NT2/D1 (cell line): ENCODE measurements at regions not wholly inside any gene's neighbourhood (a gene's known extent, or its start where the extent isn't known, plus 50 kb on each side); places are given as distances from the start of the nearest gene placed in this dataset.

Experiments used
- DNase-seq: peaks from one replicate; pipeline ENCODE4 v3.0.0-alpha.2; 2011; ENCODE audit warnings: low read depth, low spot score
- H3K27me3 ChIP-seq: 2 replicates; pipeline ENCODE4 v1.6.0; 2011; ENCODE audit warnings: mild to moderate bottlenecking; ENCODE audit not compliant: insufficient read length, insufficient read depth
- H3K36me3 ChIP-seq: 2 replicates; pipeline ENCODE4 v1.6.1; 2011; ENCODE audit warnings: mild to moderate bottlenecking, low read length, mixed read lengths; ENCODE audit not compliant: insufficient read depth, insufficient read length
- H3K4me1 ChIP-seq: 2 replicates; pipeline ENCODE4 v1.5.1; 2011; ENCODE audit not compliant: insufficient read depth, insufficient read length
- H3K4me3 ChIP-seq: 2 replicates; pipeline ENCODE4 v1.5.1; 2011; ENCODE audit warnings: low read depth; ENCODE audit not compliant: insufficient read length
- H3K9ac ChIP-seq: 2 replicates; pipeline ENCODE4 v1.6.0; 2011; ENCODE audit warnings: low read depth; ENCODE audit not compliant: insufficient read length
- H3K9me3 ChIP-seq: 2 replicates; pipeline ENCODE4 v1.5.1; 2011; ENCODE audit warnings: mild to moderate bottlenecking, low read length; ENCODE audit not compliant: insufficient read depth
- SUZ12 ChIP-seq: IDR thresholded peaks from 2 replicates; pipeline ENCODE4 v1.6.1; 2011; ENCODE audit not compliant: insufficient read length, insufficient read depth; ENCODE audit errors: extremely low read depth
- YY1 ChIP-seq: IDR thresholded peaks from 2 replicates; pipeline ENCODE4 v1.6.1; 2011; ENCODE audit not compliant: insufficient read length, insufficient read depth
- ZNF274 ChIP-seq: IDR thresholded peaks from 2 replicates; pipeline ENCODE4 v1.6.1; 2011; ENCODE audit warnings: mild to moderate bottlenecking, low read depth, low read length

DNA sequence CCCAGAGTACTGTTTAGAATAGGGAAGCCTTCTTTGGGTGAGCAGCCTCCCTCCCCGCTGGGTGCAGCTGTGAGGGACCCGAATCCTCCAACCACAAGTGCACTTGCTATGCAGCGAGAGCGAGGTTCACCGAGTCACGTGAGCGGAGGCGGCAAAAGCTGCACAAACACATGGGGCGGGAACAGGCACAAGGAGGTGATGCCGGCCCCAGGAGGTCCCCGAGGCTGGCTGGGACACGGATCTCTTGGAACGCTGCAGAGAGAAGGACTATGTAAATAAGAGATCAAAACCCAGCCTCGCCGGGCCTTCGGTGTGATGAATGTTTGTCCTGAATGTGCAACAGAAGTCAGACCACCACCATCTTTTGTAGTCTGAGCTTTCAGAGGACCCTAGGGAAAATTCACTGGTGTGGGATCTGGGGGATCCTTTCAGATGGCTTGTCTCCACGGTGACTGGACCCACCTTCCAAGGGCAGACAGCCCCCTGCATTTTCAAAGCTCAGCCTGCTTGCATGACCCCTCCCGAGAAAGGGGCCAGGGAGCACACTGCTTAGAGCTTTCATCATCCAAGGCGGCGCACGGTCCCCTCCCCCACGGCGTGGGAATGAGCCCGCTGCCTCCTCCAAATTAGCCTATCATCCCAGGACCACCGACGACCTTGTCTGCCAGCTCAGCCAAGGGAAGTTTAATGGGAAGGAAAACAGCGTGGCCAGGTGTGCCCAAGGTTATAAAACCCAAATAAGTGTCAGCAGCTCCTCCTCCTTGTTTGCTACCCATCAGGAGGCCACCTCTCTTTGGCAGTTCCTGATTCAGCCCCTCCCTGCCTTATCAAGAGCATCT, 327.7 kb downstream of the CXCL12 start:
- H3K36me3 ChIP-seq, result no peaks in the 10 kb centered on the region
- no peak overlapping the region for H3K9ac ChIP-seq
- DNase-seq, result no peak
- no peaks in the 10 kb centered on the region for H3K27me3 ChIP-seq
- H3K9me3 ChIP-seq, result no peaks in the 10 kb centered on the region
- TF ChIP-seq SUZ12, result no peak
- TF ChIP-seq YY1, result no peak
- no peak for TF ChIP-seq ZNF274
- H3K4me3 ChIP-seq, result no peak overlapping the region
- peaks cover 5% of the 10 kb centered on the region for H3K4me1 ChIP-seq

- Histone ChIP-seq H3K27me3 (no peaks in the 10 kb centered on the region), H3K36me3 (no peaks in the 10 kb centered on the region)
- DNase-seq, result no peak
Observed at GRCh38 chr10:44056206-44056605, 328.7 kb downstream of the CXCL12 start.

GRCh38 chr10:44054046-44054445, 330.9 kb downstream of the CXCL12 start:
- Histone ChIP-seq H3K27me3 (no peaks in the 10 kb centered on the region), H3K4me3 (no peak overlapping the region), H3K36me3 (no peaks in the 10 kb centered on the region), H3K9ac (no peak overlapping the region), H3K4me1 (no peaks in the 10 kb centered on the region), H3K9me3 (no peaks in the 10 kb centered on the region)
- no peak for TF ChIP-seq ZNF274
- no peak for TF ChIP-seq YY1
- TF ChIP-seq SUZ12, result no peak
- DNase-seq, result no peak

More at GRCh38 chr10:44056206-44056605, 328.7 kb downstream of the CXCL12 start:
- Histone ChIP-seq H3K4me1 (peaks cover 3% of the 10 kb centered on the region), H3K4me3 (no peak overlapping the region), H3K9me3 (no peaks in the 10 kb centered on the region), H3K9ac (no peak overlapping the region)
- TF ChIP-seq YY1, result no peak
- no peak for TF ChIP-seq SUZ12
- TF ChIP-seq ZNF274, result no peak

- no peak for DNase-seq
- Histone ChIP-seq H3K4me1 (no peaks in the 10 kb centered on the region), H3K9ac (no peak overlapping the region), H3K9me3 (no peaks in the 10 kb centered on the region), H3K4me3 (no peak overlapping the region), H3K36me3 (no peaks in the 10 kb centered on the region), H3K27me3 (no peaks in the 10 kb centered on the region)
- TF ChIP-seq YY1 (no peak), ZNF274 (no peak), SUZ12 (no peak)
Observed at GRCh38 chr10:44053391-44053790, 331.5 kb downstream of the CXCL12 start.

DNA sequence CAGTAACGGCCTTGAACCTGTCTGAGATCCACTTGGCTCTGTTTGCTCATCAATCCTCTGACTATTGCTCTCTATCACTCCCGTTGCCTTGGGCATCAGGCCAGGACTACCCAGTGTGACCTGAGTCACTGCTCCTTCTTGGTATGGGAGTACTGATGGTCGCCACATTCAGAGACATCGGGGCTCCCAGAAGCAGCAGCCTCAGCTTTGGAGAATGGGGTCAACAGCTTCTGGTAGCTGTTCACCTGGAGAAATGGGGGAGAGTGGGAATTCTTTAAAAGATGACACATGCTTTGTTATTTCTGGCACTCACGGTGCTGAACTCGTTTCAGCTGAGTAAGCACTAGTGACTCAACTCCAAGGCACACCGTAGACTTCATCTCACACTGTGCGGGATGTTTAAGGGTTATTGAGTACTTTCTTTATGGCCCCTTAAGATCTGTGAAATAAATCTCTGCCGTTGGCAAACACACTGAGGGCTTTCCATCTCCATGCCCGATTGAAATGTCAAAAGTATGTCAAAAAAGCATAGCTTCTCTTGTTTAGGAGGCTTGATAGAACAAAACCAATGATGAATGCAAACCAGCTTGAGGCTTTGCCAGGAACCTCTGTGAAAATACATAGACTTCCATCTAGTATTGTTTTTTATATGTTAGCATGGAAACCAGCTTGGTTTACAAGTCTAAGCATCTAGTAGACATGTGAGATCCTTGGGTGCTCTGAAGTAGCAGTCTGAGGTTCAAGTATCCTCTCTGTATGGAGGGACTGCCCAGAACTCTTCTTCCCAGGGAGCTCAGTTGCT, 333.1 kb downstream of the CXCL12 start:
- no peak for DNase-seq
- no peak overlapping the region for H3K9ac ChIP-seq
- no peaks in the 10 kb centered on the region for H3K4me1 ChIP-seq
- TF ChIP-seq YY1 (no peak), SUZ12 (no peak), ZNF274 (no peak)
- no peaks in the 10 kb centered on the region for H3K27me3 ChIP-seq
- no peaks in the 10 kb centered on the region for H3K9me3 ChIP-seq
- no peak overlapping the region for H3K4me3 ChIP-seq
- H3K36me3 ChIP-seq, result no peaks in the 10 kb centered on the region

DNA sequence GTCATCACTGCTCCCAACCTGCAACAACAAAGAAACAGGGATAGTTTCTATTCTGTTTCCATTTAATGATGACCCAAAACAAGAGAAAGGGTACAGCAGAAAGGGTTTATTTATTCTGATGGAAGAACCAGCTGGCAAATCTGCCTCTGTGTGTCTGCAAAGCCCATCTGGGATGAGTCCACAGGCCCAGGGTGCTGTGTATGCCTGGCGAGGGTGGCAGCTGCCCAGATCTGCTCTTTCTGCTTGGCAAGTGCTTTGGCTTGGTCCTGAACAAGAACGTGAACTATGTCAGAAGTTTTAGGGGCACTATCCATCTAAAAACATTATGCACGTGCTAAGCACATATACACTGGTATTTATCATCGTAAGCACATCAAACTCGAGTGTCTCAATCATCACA, 333.8 kb downstream of the CXCL12 start:
- no peak for DNase-seq
- peaks cover 3% of the 10 kb centered on the region for H3K4me1 ChIP-seq
- no peak overlapping the region for H3K4me3 ChIP-seq
- TF ChIP-seq SUZ12 (no peak), YY1 (no peak), ZNF274 (no peak)
- H3K9me3 ChIP-seq, result no peaks in the 10 kb centered on the region
- no peak overlapping the region for H3K9ac ChIP-seq
- H3K36me3 ChIP-seq, result no peaks in the 10 kb centered on the region
- H3K27me3 ChIP-seq, result no peaks in the 10 kb centered on the region

- Histone ChIP-seq H3K27me3 (no peaks in the 10 kb centered on the region), H3K36me3 (no peaks in the 10 kb centered on the region), H3K9me3 (no peaks in the 10 kb centered on the region), H3K9ac (no peak overlapping the region), H3K4me1 (peaks cover 3% of the 10 kb centered on the region), H3K4me3 (no peak overlapping the region)
- no peak for DNase-seq
- TF ChIP-seq SUZ12, result no peak
- no peak for TF ChIP-seq YY1
- TF ChIP-seq ZNF274, result no peak
Observed at GRCh38 chr10:44049301-44050015, 335.4 kb downstream of the CXCL12 start.
